Right ventricle myocardium inferior (tissue), 1 donor: ENCODE measurements at regions not wholly inside any gene's neighbourhood (a gene's known extent, or its start where the extent isn't known, plus 50 kb on each side); places are given as distances from the start of the nearest gene placed in this dataset.

Experiments
- ATAC-seq: fragments of 200-7000 bp; cut with Tn5 transposase; one replicate; pipeline ENCODE4 v1.9.1; 2020; ENCODE audit warnings: mild to moderate bottlenecking, moderate library complexity
- DNase-seq: peaks from one replicate; pipeline ENCODE4 v3.0.0; 2021; ENCODE audit errors: missing footprints
- intact Hi-C: fragments of 100-400 bp; cut with DNase I; formaldehyde crosslinking; loops from one replicate; pipeline ENCODE4 v1.11.0; 2022
- donor health status: DM: no; HTN: yes; CAD: no; lungs with severe emphysema.

DNA sequence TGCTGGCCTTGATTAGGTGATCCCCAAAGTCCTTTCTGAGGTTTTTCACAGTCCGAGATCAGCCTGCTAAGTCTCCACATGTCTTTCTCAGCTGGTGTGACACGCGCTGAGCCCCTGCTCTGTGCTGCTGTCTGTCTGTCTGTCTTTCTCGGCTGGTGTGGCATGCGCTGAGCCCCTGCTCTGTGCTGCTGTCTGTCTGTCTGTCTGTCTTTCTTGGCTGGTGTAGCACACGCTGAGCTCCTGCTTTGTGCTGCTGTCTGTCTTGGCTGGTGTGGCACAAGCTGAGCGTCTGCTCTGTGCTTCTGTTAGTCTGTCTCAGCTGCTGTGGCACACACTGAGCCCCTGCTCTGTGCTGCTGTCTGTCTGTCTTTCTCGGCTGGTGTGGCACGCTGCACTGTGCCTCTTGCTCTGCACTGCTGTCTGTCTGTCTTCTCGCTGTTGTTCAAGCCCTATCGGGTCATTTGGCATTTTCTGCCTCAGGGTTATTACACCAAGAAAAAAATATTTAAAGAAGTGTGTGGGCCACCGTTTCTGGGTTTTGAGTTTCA is 217.3 kb upstream of the SHH start:
- intact Hi-C loops, result no loop called here

DNA sequence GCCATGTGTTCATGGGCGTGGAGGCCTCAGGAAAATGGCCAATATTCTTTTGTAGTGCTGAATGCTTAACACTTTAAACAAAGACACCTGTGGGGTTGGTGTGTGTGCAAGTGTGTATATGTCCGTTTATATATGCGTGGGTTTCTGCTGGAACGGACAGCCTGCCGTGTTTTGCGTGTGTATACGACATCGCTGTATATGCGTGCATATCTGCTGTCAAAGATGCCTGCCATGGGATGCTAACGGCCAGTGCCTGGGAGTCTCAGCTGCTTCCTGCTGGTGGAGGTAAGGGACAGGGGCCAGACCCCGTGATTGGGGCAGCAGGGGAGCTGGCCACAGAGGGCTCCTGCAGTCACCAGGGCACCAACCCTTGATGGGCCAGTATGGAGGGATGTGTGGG is 216.3 kb upstream of the SHH start:
- peak; percentile 28 for ATAC-seq
- intact Hi-C loops, result no loop called here
- DNase-seq, result no peak

More for the DNA sequence above, 217.3 kb upstream of the SHH start:
- ATAC-seq (no peak), DNase-seq (no peak)

DNA sequence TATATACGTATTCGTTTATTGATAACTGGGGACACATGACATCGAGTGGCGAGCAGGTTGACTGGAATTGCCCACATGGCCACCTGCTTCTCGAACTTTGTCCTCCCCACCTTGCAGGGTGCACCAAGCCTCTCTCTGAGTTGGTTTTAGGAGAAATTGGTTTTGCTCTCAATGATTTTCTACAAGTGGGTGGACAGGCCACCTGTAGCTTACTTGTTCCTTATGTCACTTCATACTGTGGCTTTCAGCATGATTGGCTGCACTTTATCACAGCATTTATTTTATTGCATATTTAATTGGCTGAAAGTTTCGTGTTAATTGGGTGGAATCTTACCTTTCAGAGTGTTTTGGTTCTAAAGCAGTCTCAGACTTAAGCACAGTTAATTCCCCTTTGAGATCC is 215.6 kb upstream of the SHH start:
- no peak for DNase-seq
- no peak for ATAC-seq
- intact Hi-C loops, result no loop called here

DNA sequence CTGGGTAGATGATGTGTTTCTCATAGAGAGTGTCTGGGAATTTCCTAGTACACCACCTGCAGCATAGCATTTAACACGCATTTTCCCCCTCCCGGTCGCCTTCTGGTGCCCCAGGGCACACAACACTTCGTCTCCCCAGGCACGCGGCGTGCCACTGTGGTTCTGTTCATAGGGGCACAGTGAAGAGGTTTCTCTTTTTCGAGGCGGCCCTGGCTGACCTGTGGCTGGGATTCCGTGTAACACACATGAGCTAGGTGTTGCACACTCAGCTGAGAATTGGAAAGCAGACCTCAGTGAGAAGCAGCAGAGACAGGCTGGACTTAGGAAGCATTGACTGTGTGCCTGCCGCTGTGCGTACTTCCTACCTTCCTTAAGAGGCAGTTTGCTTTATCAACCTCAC is 214.3 kb upstream of the SHH start:
- ATAC-seq, result no peak
- DNase-seq, result no peak
- intact Hi-C loops, result no loop called here

DNA sequence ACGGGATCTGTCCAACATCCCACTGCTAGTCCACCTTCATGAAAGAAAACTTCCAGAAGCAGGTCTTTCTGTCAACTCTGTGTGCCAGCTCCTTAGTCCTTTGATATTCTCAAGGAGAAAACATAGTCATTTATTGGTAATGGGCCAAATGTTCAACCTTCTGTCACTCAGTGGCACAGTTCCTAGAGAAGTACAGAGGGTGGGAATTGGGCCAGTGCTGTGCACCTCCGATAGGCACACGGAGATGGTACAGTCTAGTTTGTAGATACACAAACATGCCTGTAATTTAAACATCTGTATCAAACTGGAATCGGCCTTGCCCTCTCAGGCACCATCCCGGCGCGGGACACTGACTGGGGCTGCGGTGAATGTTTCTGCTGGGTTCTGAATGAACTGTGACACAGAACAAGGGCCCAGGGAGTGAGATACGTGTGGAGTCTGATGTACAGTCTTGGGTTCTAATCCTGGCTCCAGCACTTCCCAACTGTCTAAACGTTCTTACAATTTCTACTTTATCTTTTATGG is 213.9 kb upstream of the SHH start:
- intact Hi-C loops, result no loop called here
- ATAC-seq (no peak), DNase-seq (no peak)

DNA sequence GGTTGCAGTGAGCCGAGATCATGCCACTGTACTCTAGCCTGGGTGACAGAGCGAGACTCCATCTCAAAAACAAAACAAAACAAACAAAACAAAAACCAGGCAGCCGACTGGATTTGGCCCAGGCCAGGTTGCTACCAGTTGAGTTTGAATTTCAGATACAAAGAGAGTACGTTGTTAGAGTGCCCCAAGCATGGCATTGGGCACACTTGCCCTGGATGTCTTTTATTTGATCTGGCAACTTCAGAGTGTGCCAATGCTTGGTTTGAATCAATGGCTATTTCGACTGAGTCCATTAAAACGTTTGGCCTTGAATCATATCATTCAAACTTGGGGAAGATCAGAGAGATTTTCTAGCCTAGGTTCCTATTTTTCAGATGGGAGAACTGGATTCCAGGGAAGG is 213.4 kb upstream of the SHH start:
- no peak for DNase-seq
- intact Hi-C loops, result no loop called here
- ATAC-seq, result no peak

DNA sequence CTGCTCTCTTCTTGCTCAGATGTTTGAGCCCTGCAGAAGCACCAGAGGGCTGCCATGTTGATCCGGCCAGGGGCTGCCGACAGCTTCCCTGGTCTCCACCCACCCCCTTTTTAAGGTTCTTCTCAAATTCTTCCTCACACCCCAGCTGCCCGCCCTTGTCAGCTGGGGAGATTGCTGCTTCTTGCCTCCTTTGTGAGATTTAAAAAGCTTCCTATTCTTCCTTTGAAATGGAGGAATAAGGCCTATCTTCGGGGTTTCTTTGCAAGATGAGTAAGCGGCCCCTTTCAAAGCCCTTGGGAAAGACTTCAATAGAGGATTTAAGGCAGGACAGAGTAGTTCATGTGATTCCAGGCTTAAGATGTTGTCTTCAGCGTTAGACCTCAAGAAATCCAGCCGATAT is 211.9 kb upstream of the SHH start:
- ATAC-seq, result no peak
- no peak for DNase-seq
- intact Hi-C loops, result no loop called here

DNA sequence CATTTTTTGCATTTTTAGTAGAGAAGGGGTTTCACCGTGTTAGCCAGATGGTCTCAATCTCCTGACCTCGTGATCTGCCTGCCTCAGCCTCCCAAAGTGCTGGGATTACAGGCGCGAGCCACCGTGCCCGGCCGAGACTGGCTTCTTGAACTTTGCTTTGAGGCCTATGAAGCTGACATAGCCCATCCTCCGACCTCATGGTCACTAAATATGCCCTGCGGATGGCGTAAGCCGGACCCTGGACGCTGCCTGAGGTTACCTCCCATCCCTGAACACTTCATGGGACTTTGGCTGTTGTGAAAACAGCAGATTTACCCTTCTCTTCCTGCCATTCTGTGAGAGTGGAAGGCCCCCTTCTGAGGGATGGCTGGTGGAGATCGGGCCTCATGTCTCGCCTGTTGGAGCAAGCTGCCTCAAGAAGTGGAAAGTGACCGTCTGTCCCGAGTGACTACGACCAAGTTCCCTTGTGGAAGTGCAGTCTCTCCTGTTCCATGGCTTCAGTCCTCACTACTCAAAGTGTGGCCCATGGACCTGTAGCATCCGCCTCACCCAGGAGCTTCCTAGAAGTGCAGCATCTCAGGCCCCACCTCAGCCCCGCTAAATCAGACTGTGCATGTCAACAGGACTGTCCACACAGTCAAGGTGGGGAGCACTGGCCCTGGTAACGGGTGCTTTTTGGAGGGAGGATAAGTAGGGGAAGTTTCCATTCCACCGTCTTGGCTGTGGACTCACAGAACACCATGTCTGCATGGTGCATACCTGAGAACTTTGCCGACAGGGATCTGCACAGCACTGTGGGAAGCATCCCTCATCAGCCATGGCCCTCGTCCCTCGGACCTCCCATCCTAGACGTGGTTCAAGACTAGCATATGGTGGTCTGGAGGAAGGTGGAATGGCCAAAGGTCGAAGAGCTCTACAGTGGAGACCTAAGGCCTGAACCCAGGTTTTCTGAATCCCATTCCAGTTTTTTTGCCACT is 210.5 kb upstream of the SHH start:
- ATAC-seq (no peak), DNase-seq (no peak)
- intact Hi-C loops, result no loop called here

DNA sequence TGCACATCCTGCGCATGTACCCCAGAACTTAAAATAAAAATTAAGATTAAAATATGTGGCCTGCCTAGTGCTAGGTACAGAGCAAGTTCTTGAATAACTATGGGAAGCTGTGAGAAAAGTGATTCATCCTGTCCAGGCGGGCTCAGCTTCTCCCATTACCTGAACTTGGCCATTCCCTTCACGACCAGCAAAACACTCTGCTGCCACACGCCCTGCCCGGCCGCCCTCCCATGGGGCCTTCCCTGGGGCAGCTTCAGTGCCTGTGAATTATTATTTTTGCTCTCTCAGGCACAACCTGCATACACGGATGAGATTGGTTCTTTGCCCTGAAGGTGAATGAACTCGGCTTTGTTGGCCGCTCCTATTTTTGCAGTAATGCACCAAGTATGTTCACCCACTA is 209.2 kb upstream of the SHH start:
- ATAC-seq, result no peak
- intact Hi-C loops, result no loop called here
- no peak for DNase-seq

DNA sequence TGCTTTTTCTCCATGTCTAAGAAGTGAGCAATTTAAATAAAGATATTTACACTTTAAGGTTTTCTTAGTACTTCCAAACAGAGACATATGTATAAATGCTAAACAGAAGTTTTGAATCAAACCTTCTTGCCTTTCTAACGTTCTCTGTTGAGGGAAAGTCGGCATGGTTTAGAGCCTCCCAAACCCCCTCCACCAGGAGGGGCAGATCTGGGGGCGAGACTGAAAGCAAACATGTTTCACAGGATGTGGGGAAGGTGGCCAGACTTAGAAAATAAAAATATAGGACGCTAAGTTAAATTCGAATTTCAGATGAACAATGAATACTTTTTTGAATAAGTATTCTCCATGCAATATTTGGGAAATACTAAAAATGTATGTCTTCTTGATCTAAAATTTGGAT is 208.3 kb upstream of the SHH start:
- intact Hi-C loops, result no loop called here
- DNase-seq, result no peak

DNA sequence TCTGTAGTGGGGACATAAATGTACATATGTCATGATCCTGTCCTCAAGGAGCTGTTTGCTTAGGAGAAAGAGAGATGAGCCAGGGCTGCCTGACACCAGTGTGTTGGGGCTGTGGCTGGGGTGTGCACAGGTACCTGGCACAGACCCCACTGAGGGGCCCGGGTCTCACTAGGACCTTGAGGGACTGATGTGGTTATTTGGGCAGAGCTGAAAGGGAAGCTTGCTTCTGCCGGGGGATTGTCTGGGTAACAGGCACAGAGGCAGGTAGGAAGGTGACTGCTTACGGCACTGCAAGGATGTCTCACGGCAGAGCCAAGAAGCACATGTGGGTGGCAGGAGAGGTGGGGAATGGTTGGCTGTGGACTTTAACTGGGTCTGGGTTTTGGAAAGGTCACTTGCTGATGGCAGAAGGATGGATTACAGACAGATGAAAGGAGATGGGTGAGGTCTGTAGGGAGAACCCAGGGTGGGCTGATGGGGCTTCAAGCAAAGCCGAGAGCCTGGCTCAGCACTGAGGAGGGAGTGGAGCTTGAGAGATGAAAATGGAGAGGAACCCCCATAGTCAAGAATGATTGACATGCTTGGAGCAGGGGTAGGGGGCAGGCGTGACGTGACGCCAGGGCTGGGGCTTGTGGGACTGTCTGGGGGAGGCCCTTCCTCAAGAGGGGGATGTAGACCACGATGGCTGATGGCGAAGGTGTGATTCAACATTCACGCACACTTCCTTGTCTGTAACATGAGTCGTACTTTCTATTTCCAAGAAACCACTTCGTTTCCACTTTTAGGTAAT is 207.7 kb upstream of the SHH start:
- DNase-seq (no peak), ATAC-seq (no peak)

More for the DNA sequence above, 208.3 kb upstream of the SHH start:
- no peak for ATAC-seq

DNA sequence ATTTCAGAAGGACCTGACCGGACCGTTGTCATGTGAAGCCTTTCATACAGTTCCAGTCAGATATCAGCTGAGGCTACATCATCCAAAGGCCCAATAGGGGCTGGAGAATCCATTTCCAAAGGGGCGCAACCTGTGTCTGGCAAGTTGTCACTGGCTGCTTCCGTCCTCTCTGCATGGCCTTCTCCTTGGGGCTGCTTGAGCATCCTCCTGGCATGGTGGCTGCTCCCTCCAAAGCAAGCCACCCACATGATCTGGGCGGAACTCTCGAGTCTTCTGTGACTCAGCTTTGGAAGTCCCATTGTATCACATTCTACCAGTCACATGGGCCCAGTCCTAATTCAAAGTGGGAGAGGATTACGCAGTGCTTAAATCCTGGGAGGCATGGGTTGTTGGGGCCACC is 207.0 kb upstream of the SHH start:
- DNase-seq, result no peak
- no peak for ATAC-seq
- intact Hi-C loops, result no loop called here

More for the DNA sequence above, 207.7 kb upstream of the SHH start:
- intact Hi-C loops, result no loop called here

DNA sequence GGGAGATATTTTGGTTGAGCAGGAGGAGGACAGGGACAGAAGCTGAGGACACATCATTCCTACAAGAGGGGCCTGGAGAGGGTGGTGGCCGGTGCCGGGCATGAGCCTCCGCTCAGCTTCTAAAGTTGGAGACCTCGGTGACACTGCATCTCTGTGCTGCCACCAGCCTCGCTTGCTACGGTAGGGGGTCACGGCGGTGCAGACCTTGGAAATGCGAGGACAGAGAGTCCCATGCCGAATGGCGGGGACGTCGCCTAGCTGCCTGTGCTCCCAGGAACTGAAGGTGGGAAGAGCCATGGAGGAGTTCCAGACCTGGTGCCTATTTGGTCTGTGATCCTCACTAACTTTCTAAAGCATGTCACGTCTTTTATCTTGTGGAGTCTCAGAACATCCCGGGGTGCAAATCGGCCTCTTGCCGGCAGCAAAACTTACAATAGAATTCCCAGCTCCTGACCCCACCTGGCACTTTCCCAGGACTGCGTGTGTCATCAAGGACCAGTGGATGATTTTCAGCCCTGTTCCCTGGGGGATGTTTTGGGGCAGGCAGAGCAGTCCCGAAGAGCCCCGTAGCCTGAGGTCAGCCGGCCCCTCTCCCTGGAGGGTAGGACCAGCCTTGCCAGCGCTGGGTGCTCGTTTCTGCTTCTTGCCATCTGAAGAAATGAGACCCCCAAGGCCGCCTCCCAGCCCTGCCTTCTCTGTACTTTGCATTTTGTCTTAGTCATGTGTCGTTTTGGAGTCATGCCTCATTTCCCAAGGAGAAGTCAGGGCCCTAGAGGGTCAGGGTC is 205.8 kb upstream of the SHH start:
- ATAC-seq (no peak), DNase-seq (no peak)
- intact Hi-C loops, result no loop called here

DNA sequence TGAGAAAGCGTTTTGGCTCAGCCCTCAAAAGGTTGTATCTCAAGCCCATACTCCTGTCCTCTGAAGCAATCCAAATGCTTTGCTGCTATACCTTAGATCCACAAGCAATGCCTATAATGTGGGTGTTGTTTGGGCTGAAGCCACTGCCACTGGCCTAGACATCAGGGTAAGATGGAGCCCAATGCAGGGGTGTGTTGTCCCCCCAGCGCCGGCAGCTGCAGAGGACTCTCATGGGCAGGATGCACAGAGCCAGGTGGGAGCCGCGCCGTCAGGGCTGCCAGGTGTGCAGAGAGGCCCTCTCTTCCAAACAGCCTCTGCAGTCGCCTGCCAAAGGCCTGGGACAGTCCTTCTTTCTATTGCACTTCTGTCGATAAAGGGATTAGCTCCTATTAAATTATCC is 205.2 kb upstream of the SHH start:
- DNase-seq (no peak), ATAC-seq (no peak)
- intact Hi-C loops, result no loop called here

DNA sequence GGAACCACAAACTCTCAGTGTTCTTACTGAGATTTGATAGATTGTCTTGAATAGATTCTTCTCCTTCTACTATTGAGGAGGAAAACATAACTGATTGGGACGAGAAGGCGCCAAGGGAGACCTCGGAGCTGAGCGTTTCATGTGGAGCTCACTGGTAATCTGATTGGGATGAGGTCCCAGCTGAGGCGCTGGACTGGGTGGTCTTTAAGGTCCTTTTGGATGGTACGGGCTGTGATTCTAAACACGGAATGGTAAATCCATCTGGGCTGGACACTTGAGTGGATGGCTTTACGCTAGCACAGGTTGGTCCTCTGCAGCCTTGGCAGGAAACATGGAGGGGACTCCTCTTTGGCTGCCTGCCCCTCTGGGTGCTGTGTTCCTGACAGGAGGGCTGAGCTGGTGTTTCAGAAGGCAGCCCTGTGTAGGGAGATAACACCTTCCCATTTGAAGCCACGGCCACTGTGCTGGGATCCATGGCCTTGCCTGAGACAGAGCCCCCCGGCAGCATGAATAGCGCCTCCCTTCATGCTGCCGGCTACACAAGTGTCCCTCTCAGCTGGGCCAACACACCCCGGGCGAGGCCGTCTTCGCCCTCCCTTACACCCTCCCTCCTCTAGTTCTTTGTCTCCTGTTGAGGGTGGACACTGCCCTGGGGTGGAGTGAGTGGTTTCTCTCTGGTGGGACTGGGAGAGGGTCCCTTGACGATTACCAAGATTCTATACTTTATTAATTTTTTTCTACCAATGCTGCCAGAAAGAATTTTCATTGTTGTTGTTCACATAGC is 203.2 kb upstream of the SHH start:
- ATAC-seq, result no peak
- DNase-seq, result no peak
- intact Hi-C loops, result no loop called here

DNA sequence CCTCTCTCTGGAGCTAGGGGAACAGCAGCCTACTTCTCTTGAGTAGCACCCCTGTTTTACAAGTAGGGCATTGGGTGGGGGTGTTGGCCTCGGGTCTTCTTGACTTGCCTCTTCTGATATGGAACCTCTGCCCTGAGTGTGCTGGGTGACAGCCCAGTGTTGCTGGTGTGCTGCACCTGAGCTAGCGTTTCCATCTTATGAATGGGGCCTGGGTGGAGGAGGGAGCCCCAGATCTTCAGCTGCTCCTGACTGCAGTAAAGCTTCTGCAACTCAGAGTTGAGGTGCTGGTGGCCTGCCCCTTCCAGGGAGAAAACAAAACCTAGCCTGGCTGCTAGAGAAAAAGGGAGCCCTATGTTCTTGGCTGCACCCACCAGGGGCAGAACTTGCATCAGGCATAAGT is 202.5 kb upstream of the SHH start:
- ATAC-seq (no peak), DNase-seq (no peak)
- intact Hi-C loops, result no loop called here

DNA sequence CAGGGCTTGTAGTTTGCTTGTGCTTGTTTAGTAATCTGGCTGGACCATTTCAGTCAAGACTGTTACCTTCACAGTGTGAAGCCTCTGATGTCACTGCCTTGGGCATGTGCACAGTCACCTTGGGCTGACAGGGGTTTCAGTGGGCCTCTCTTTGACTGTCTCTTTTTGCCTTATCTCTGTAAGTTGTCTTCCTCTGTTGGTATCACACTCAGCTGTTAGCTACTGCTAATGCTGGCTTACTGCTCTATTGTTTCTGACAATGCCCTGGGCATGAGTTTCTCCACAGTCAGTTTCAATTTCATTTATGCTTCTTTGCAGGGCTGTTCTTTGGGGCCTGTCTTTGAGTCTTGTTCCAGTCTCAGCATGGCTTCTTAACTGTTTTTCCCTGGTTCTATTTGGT is 201.9 kb upstream of the SHH start:
- ATAC-seq (no peak), DNase-seq (no peak)
- intact Hi-C loops, result no loop called here

DNA sequence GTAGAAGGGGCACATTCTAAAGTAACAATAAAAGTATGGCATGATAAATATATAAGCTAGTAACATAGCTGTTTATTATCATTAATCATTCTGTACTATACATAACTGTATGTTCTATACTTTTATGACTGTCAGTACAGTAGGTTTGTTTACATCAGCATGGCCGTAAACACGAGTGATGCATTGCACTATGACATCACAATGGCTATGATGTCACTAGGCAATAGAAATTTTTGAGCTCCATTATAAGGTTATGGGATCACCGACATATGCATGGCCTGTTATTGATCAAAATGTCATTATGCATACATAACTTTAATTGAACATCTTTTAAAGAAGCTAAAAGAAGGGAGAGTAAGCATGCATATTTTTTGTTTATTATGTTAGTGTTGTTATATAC is 200.1 kb upstream of the SHH start:
- intact Hi-C loops, result no loop called here
- DNase-seq (no peak), ATAC-seq (no peak)
